HL-60 (cell line): ENCODE measurements at regions not wholly inside any gene's neighbourhood (a gene's known extent, or its start where the extent isn't known, plus 50 kb on each side); places are given as distances from the start of the nearest gene placed in this dataset.

Experiments
- GABPA ChIP-seq: IDR thresholded peaks from 2 replicates; pipeline ENCODE4 v1.6.1; 2012; ENCODE audit warnings: low read depth
- POLR2AphosphoS5 ChIP-seq: IDR thresholded peaks from 2 replicates; pipeline ENCODE4 v1.6.1; 2012; ENCODE audit warnings: low read depth
- TF ChIP-seq, protein P1 (sequence below): IDR thresholded peaks from one replicate; pipeline ENCODE4 v1.5.1; 2011; ENCODE audit warnings: low read length, control low read depth, inconsistent platforms; ENCODE audit not compliant: insufficient read depth

- TF ChIP-seq, protein P1, sequence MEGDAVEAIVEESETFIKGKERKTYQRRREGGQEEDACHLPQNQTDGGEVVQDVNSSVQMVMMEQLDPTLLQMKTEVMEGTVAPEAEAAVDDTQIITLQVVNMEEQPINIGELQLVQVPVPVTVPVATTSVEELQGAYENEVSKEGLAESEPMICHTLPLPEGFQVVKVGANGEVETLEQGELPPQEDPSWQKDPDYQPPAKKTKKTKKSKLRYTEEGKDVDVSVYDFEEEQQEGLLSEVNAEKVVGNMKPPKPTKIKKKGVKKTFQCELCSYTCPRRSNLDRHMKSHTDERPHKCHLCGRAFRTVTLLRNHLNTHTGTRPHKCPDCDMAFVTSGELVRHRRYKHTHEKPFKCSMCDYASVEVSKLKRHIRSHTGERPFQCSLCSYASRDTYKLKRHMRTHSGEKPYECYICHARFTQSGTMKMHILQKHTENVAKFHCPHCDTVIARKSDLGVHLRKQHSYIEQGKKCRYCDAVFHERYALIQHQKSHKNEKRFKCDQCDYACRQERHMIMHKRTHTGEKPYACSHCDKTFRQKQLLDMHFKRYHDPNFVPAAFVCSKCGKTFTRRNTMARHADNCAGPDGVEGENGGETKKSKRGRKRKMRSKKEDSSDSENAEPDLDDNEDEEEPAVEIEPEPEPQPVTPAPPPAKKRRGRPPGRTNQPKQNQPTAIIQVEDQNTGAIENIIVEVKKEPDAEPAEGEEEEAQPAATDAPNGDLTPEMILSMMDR, result no peak
- TF ChIP-seq POLR2AphosphoS5 (no peak), GABPA (no peak)
These were observed 377.0 kb upstream of the TNRC6C start for GRCh38 chr17:77581480-77581879.
